ENCODE measurements at regions not wholly inside any gene's neighbourhood (a gene's known extent, or its start where the extent isn't known, plus 50 kb on each side); places are given as distances from the start of the nearest gene placed in this dataset.

GRCh38 chr4:96263291-96263690 is 423.4 kb downstream of the PDHA2 start:
- TF ChIP-seq ZNF274 (IDR thresholded peaks at IDR 0.05; ENCODE audit: low read depth, low read length) (no peak), SUZ12 (IDR thresholded peaks at IDR 0.05; ENCODE audit: extremely low read depth, insufficient read depth, insufficient read length) (no peak), YY1 (IDR thresholded peaks at IDR 0.05; ENCODE audit: insufficient read depth, insufficient read length) (no peak)
